22Rv1 (cell line): ENCODE measurements at regions not wholly inside any gene's neighbourhood (a gene's known extent, or its start where the extent isn't known, plus 50 kb on each side); places are given as distances from the start of the nearest gene placed in this dataset.

Source experiments
- CTCF ChIP-seq: fragments of 450-650 bp; IDR thresholded peaks from 2 replicates; pipeline ENCODE4 v1.5.1; 2017; ENCODE audit warnings: mild to moderate bottlenecking
- ZFX ChIP-seq: fragments of 450-650 bp; IDR thresholded peaks from 2 replicates; pipeline ENCODE4 v1.6.1; 2017; ENCODE audit warnings: antibody characterized with exemption, borderline replicate concordance

DNA sequence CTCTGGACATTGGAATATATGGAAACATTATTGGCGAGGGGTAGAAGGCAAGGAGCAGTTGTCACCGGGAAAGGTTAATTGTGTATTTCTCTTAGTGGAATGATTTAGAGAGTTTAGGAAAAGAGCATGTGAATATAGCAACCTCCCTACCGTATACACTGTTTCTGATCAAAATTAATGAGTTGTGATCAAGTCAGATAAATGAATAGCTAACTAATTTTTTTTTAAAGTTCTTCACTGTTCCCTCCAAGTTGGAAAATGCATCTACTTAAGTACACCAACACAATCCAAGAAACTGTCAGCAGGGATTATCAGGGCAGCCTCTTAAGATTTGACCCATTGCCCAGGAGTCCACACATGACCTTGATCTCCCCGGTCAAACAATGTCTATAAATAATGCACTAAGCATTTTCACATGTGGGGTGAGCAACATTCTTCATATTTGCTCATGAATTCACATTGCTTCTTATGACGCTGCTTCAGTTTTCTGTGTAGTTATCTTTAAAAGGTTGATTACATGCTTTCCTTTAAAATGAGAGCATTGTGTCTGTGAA, 680.8 kb upstream of the NRSN1 start:
- no peak for TF ChIP-seq CTCF
- no peak for TF ChIP-seq ZFX
